Pancreas (tissue), 10 donors: ENCODE measurements at regions not wholly inside any gene's neighbourhood (a gene's known extent, or its start where the extent isn't known, plus 50 kb on each side); places are given as distances from the start of the nearest gene placed in this dataset.

ENCODE experiments used
- ATAC-seq, 4 donors: fragments of 200-7000 bp; cut with Tn5 transposase; one replicate each; pipeline versions ENCODE4 v1.8.0 to v1.9.1; 2020; ENCODE audit warnings: mild to moderate bottlenecking in 4 of 4, moderate library complexity in 4 of 4
- DNase-seq, 6 donors: peaks; one replicate each; pipeline ENCODE4 v3.0.0-alpha.2; 2020
- FAIRE-seq: peaks from 2 replicates; lab custom pipeline; 2012; peaks lifted over from hg19 to GRCh38; lab: Jason Lieb, UNC
- H3K27ac ChIP-seq, 4 donors: fragments of 200-600 bp; sonication (generic); 1 replicate in 3 of 4; 2 replicates in 1 of 4; pipeline versions ENCODE4 v1.5.0 to v1.8.0; 2020
- H3K27me3 ChIP-seq, 4 donors: fragments of 200-600 bp; one replicate each; pipeline ENCODE4 v1.8.0; 2021
- H3K36me3 ChIP-seq, 3 donors: fragments of 200-600 bp; sonication (generic) in 1 of 3; one replicate each; pipeline versions ENCODE4 v1.5.0 to v1.8.0; 2020 to 2021
- H3K4me1 ChIP-seq, 3 donors: fragments of 200-600 bp; one replicate each; pipeline ENCODE4 v1.8.0; 2021
- H3K4me3 ChIP-seq, 4 donors: fragments of 200-600 bp; sonication (generic) in 2 of 4; one replicate each; pipeline versions ENCODE4 v1.5.0 to v1.8.0; 2020 to 2021
- H3K9me3 ChIP-seq, 4 donors: fragments of 200-600 bp; one replicate each; pipeline ENCODE4 v1.8.0; 2021
- CTCF ChIP-seq, 4 donors: fragments of 200-600 bp; sonication (generic) in 3 of 4; IDR thresholded peaks; one replicate each; pipeline versions ENCODE4 v1.5.0 to v1.8.0; 2021; ENCODE audit warnings: antibody characterized with exemption in 4 of 4
- WGBS, 2 donors: extraction: QIAGEN DNeasy Blood & Tissue Kit; methylation state at CpG; one replicate each; pipeline ENCODE4 v1.1.7; 2013; 5-methylcytosine and 5-hydroxymethylcytosine counted together
- intact Hi-C, 3 donors: fragments of 100-400 bp; cut with DNase I; formaldehyde crosslinking; loops; one replicate each; pipeline versions ENCODE4 v1.11.1 to v1.14.2; 2022
- donor health status: healthy with polysubstance abuse.
- donor health status: DM: no; HTN: no; CAD: no; lungs with moderate emphysema.
- donor health status: DM: no; HTN: no; CAD: no.
- donor health status: control.
- donor health status: control.
- donor health status: Bipolar disorder and iron deficiency.
- donor health status: DM: yes; HTN: yes; CAD: no.
- donor health status: DM: no; HTN: no; CAD: no.
- donor health status: DM: no; HTN: no; CAD: no.
- donor health status: DM: yes; HTN: yes; CAD: no.

GRCh38 chr7:157076466-157076865 is 62.3 kb upstream of the UBE3C start:
- DNase-seq (no peak), FAIRE-seq (no peak), ATAC-seq (no peak)
- 76 to 90% methylated on average over 6 of the region's 6 CpGs for WGBS, 2 donors
- Histone ChIP-seq H3K27me3 (peaks cover 0 to 3% (median 0%) of the 10 kb centered on the region in 4 donors), H3K9me3 (no peaks in the 10 kb centered on the region), H3K4me3 (no peak overlapping the region), H3K4me1 (no peaks in the 10 kb centered on the region), H3K36me3 (no peaks in the 10 kb centered on the region), H3K27ac (no peak overlapping the region)
- intact Hi-C loops, result no loop called here
- no peak for TF ChIP-seq CTCF (IDR thresholded peaks at IDR 0.05)

GRCh38 chr7:157077021-157077420 is 61.7 kb upstream of the UBE3C start:
- FAIRE-seq (no peak), DNase-seq (peak in 1 of 6 donors; percentile 7), ATAC-seq (no peak)
- intact Hi-C loops, result no loop called here
- Histone ChIP-seq H3K27ac (no peak overlapping the region), H3K4me1 (no peaks in the 10 kb centered on the region), H3K27me3 (peaks cover 0 to 3% (median 0%) of the 10 kb centered on the region in 4 donors), H3K4me3 (no peak overlapping the region), H3K9me3 (no peaks in the 10 kb centered on the region), H3K36me3 (no peaks in the 10 kb centered on the region)
- WGBS, 2 donors, result 76% methylated on average over 11 of the region's 11 CpGs
- no peak for TF ChIP-seq CTCF (IDR thresholded peaks at IDR 0.05)

- Histone ChIP-seq H3K27me3 (peaks cover 0 to 3% (median 0%) of the 10 kb centered on the region in 4 donors), H3K9me3 (no peaks in the 10 kb centered on the region), H3K4me3 (no peak overlapping the region), H3K4me1 (no peaks in the 10 kb centered on the region), H3K27ac (no peak overlapping the region), H3K36me3 (no peaks in the 10 kb centered on the region)
- TF ChIP-seq CTCF (IDR thresholded peaks at IDR 0.05), result no peak
- intact Hi-C loops, result no loop called here
- DNase-seq (peak in 1 of 6 donors; percentile 5), FAIRE-seq (no peak), ATAC-seq (no peak)
- 38 to 45% methylated on average over 41 to 44 of the region's 44 CpGs for WGBS, 2 donors
Measured at GRCh38 chr7:157077986-157078644, 60.6 kb upstream of the UBE3C start.

GRCh38 chr7:157079116-157079515 is 59.6 kb upstream of the UBE3C start:
- Histone ChIP-seq H3K27me3 (peaks cover 0 to 3% (median 0%) of the 10 kb centered on the region in 4 donors), H3K4me3 (no peak overlapping the region), H3K4me1 (no peaks in the 10 kb centered on the region), H3K27ac (no peak overlapping the region), H3K36me3 (no peaks in the 10 kb centered on the region), H3K9me3 (no peaks in the 10 kb centered on the region)
- DNase-seq (no peak), ATAC-seq (no peak), FAIRE-seq (no peak)
- intact Hi-C loops, result no loop called here
- 81 to 82% methylated on average over 7 of the region's 7 CpGs for WGBS, 2 donors
- no peak for TF ChIP-seq CTCF (IDR thresholded peaks at IDR 0.05)

GRCh38 chr7:157080111-157080730 is 58.5 kb upstream of the UBE3C start:
- peaks cover 0 to 3% (median 0%) of the 10 kb centered on the region in 4 donors for H3K27me3 ChIP-seq
- H3K36me3 ChIP-seq, result no peaks in the 10 kb centered on the region
- DNase-seq, result peak in 1 of 6 donors; percentile 5
- H3K4me1 ChIP-seq, result no peaks in the 10 kb centered on the region
- 80 to 89% methylated on average over 10 of the region's 10 CpGs for WGBS, 2 donors
- H3K27ac ChIP-seq, result no peak overlapping the region
- no peak for FAIRE-seq
- H3K4me3 ChIP-seq, result no peak overlapping the region
- TF ChIP-seq CTCF (IDR thresholded peaks at IDR 0.05), result no peak
- ATAC-seq, result no peak
- intact Hi-C loops, result no loop called here
- no peaks in the 10 kb centered on the region for H3K9me3 ChIP-seq
